Endothelial cell (in vitro differentiated cells): ENCODE measurements at regions not wholly inside any gene's neighbourhood (a gene's known extent, or its start where the extent isn't known, plus 50 kb on each side); places are given as distances from the start of the nearest gene placed in this dataset.
A peak's percentile ranks its signal among the peaks of the same experiment; 100 is the strongest.

Source experiments
- DNase-seq: peaks from one replicate; pipeline ENCODE4 v3.0.0; 2021; ENCODE audit warnings: low spot score
- H3K27ac Mint-ChIP-seq: one replicate; pipeline ENCODE4 v1.8.0; 2021; ENCODE audit warnings: mixed read lengths, inconsistent platforms; ENCODE audit not compliant: unreplicated experiment
- H3K27me3 Mint-ChIP-seq: one replicate; pipeline ENCODE4 v1.8.0; 2021; ENCODE audit warnings: mild to moderate bottlenecking, moderate library complexity, mixed read lengths, inconsistent platforms; ENCODE audit not compliant: unreplicated experiment
- H3K36me3 Mint-ChIP-seq: one replicate; pipeline ENCODE4 v1.8.0; 2021; ENCODE audit warnings: mild to moderate bottlenecking, low read depth, mixed read lengths, inconsistent platforms; ENCODE audit not compliant: unreplicated experiment
- H3K4me1 Mint-ChIP-seq: one replicate; pipeline ENCODE4 v1.8.0; 2021; ENCODE audit warnings: mild to moderate bottlenecking, mixed read lengths, inconsistent platforms; ENCODE audit not compliant: unreplicated experiment
- H3K4me3 Mint-ChIP-seq: one replicate; pipeline ENCODE4 v1.8.0; 2021; ENCODE audit warnings: mild to moderate bottlenecking, mixed read lengths, inconsistent platforms; ENCODE audit not compliant: unreplicated experiment
- H3K9me3 Mint-ChIP-seq: one replicate; pipeline ENCODE4 v1.8.0; 2021; ENCODE audit warnings: mixed read lengths, inconsistent platforms; ENCODE audit not compliant: unreplicated experiment
- TF ChIP-seq, protein P1 (sequence below): fragments of 200-600 bp; sonication (generic); IDR thresholded peaks from one replicate; pipeline ENCODE4 v1.5.0; 2021; ENCODE audit warnings: antibody characterized with exemption; ENCODE audit not compliant: unreplicated experiment

DNA sequence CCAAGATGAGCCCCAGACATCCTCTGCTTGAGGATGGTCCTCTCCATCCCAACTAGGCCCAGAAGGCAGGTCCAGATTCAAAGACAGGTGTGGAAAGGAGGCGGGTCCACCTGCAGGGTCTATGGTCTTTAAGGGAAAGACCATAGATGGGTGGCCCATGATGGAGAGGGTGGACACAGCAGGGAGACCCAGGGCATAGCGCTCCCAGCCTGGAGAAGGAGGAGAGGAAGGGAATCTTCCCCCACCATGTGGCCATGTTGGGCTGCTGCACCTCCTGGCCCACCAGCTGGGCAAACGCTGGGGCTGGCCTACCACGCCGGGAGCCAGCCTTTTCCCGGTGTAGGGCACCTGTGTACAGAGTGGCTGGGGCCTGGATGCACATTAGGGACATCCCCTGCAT is 265.2 kb upstream of the TLE3 start:
- DNase-seq = peak; percentile 66
- TF ChIP-seq, protein P1, sequence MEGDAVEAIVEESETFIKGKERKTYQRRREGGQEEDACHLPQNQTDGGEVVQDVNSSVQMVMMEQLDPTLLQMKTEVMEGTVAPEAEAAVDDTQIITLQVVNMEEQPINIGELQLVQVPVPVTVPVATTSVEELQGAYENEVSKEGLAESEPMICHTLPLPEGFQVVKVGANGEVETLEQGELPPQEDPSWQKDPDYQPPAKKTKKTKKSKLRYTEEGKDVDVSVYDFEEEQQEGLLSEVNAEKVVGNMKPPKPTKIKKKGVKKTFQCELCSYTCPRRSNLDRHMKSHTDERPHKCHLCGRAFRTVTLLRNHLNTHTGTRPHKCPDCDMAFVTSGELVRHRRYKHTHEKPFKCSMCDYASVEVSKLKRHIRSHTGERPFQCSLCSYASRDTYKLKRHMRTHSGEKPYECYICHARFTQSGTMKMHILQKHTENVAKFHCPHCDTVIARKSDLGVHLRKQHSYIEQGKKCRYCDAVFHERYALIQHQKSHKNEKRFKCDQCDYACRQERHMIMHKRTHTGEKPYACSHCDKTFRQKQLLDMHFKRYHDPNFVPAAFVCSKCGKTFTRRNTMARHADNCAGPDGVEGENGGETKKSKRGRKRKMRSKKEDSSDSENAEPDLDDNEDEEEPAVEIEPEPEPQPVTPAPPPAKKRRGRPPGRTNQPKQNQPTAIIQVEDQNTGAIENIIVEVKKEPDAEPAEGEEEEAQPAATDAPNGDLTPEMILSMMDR = peak; percentile 63
- Mint-ChIP-seq H3K36me3 (no peaks in the 10 kb centered on the region), H3K4me3 (no peak overlapping the region), H3K27me3 (no peaks in the 10 kb centered on the region), H3K4me1 (no peaks in the 10 kb centered on the region), H3K27ac (no peak overlapping the region), H3K9me3 (no peaks in the 10 kb centered on the region)

DNA sequence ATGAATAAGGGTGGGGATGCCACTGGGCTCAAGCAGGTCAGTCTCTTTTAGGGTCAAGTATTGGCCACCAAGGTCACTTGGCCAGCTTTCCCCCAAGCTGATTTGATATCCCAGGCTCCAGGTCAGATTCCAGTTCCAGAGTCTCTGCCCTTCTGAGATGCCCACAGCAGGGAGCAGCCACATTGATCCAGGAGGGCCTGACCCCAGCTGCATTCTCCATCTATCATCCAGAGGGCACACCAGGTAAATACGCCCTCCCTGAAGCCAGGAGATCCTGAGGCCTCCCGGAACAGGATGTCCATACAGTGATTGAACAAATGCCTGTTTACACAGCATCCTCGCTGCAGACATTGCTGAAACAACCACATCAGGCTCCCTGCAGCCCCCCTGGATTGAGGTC is 264.6 kb upstream of the TLE3 start:
- H3K4me1 Mint-ChIP-seq = no peaks in the 10 kb centered on the region
- no peak for DNase-seq

DNA sequence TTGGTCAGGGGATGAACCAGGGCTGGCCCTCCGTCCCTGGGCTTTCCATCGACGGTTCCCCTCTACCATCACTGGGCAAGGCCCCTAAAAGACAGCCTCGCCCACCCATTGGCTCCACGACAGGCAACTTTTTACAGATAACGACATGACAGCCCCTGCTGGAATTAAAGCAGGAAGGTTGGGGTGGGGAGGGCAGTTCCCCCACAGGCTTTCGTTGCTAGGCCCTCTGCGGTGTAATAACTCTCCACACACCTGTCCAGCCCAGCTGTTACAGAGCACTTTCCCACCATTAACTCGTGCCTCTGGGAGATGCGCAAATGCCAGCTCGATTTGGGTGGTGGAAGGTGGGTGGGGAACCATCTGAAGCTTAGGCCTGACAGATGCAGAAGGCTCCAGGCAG is 264.2 kb upstream of the TLE3 start:
- Mint-ChIP-seq H3K27ac (no peak overlapping the region), H3K4me3 (no peak overlapping the region)

More for the DNA sequence above, 264.6 kb upstream of the TLE3 start:
- H3K36me3 Mint-ChIP-seq = no peaks in the 10 kb centered on the region
- no peaks in the 10 kb centered on the region for H3K27me3 Mint-ChIP-seq
- H3K9me3 Mint-ChIP-seq = no peaks in the 10 kb centered on the region
- no peak overlapping the region for H3K4me3 Mint-ChIP-seq
- no peak overlapping the region for H3K27ac Mint-ChIP-seq
- TF ChIP-seq, protein P1 = no peak

DNA sequence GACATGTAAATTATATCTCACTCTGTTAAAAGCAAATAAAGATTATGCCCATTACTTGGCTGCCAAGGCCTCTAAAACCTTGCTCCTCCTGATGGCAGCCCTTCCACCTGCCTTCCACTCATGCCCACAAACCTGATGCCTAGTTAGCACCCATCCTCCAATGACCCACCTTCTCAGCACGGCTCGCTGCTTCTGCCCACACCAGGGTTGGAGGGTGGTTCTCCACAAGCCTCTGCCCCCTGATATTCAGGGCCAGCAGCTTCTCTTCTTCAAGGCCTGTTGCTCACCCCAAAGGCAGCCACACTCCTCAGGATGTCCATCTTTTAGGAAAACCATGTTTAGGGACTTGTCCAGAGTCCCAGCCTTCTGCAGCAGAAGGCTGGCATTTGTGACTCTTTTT is 263.4 kb upstream of the TLE3 start:
- no peaks in the 10 kb centered on the region for H3K9me3 Mint-ChIP-seq
- no peak overlapping the region for H3K27ac Mint-ChIP-seq
- H3K36me3 Mint-ChIP-seq = no peaks in the 10 kb centered on the region
- DNase-seq = no peak
- no peaks in the 10 kb centered on the region for H3K4me1 Mint-ChIP-seq
- TF ChIP-seq, protein P1 = no peak
- no peaks in the 10 kb centered on the region for H3K27me3 Mint-ChIP-seq
- H3K4me3 Mint-ChIP-seq = no peak overlapping the region

More for the DNA sequence above, 264.2 kb upstream of the TLE3 start:
- no peaks in the 10 kb centered on the region for H3K4me1 Mint-ChIP-seq
- no peaks in the 10 kb centered on the region for H3K36me3 Mint-ChIP-seq
- H3K9me3 Mint-ChIP-seq = no peaks in the 10 kb centered on the region
- TF ChIP-seq, protein P1 = no peak
- no peaks in the 10 kb centered on the region for H3K27me3 Mint-ChIP-seq
- DNase-seq = no peak

DNA sequence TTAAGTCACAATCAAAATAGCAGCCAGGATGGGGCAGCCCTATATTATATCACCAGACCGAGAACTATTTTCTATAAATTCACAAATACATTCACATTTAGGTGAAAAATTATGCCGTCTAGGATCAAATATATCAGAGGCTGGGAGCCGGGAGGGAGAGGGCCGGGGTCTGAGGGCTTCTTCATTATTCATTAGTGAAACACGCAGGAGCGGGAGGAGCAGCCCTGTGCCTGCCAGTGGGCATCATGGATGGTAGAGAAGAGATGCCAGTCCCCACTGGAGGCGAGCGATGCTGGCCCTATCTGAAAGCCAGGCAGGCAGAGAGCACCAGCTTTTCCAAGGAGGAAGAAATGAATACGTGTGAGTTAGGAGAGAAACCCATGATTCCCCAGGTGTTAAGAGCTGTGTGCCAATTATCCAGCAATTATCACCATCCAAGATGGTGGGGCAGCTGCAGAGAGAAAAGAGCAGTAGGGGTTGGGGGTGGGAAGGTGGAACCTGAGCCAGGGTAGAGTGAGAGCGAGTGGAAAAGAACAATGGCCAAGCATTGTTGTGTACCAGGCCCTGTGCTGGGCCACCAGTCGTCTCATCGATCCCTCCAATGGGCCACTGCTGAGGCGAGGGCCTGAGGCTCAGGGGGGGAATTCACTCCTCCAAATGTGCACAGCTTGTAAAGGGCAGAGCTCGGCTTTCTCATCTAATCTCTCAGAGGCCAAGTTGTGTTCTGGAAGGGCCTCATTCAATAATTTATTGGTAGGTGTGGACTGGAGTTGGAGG is 261.3 kb upstream of the TLE3 start:
- Mint-ChIP-seq H3K4me3 (no peak overlapping the region), H3K36me3 (no peaks in the 10 kb centered on the region), H3K27me3 (no peaks in the 10 kb centered on the region), H3K4me1 (no peaks in the 10 kb centered on the region), H3K27ac (no peak overlapping the region), H3K9me3 (no peaks in the 10 kb centered on the region)
- DNase-seq = no peak
- TF ChIP-seq, protein P1 = no peak
